Activated T-helper 2 cell treated with anti-CD3 and anti-CD28 coated beads, Interferon-gamma antibody, Interleukin-2, Interleukin-4, amounts not matched to agents 10 μg/mL and 5 μg/mL and 100 μg/mL, durations not matched to agents 14 hours and 24 hours and 36 hours (primary cell): ENCODE measurements at regions not wholly inside any gene's neighbourhood (a gene's known extent, or its start where the extent isn't known, plus 50 kb on each side); places are given as distances from the start of the nearest gene placed in this dataset.
"Not testable (repeated sequence)": the region's sequence is repeated elsewhere in the genome, so short reads cannot be mapped to it uniquely, and the experiment has no call there.

ENCODE experiments used
- DNase-seq: peaks from one replicate; pipeline ENCODE4 v3.0.0; 2021; ENCODE audit warnings: low spot score
- H3K27ac Mint-ChIP-seq: one replicate; pipeline ENCODE4 v1.8.0; 2021; ENCODE audit warnings: mixed read lengths
- H3K27me3 Mint-ChIP-seq: one replicate; pipeline ENCODE4 v1.8.0; 2021; ENCODE audit warnings: low read depth, mixed read lengths
- H3K36me3 Mint-ChIP-seq: one replicate; pipeline ENCODE4 v1.8.0; 2021; ENCODE audit warnings: low read depth, mixed read lengths
- H3K4me1 Mint-ChIP-seq: one replicate; pipeline ENCODE4 v1.8.0; 2021; ENCODE audit warnings: low read depth, mixed read lengths
- H3K4me3 Mint-ChIP-seq: one replicate; pipeline ENCODE4 v1.8.0; 2021; ENCODE audit warnings: low read depth, mild to moderate bottlenecking, moderate library complexity, mixed read lengths
- H3K9me3 Mint-ChIP-seq: one replicate; pipeline ENCODE4 v1.8.0; 2021; ENCODE audit warnings: mixed read lengths
- intact Hi-C: fragments of 100-400 bp; cut with micrococcal nuclease; formaldehyde crosslinking; loops from one replicate; pipeline ENCODE4 v1.15.1; 2023

- no peak for DNase-seq
- H3K27ac Mint-ChIP-seq = no peak overlapping the region
- H3K4me3 Mint-ChIP-seq = no peak overlapping the region
- intact Hi-C loops = no loop called here
- peaks cover 2% of the 10 kb centered on the region for H3K27me3 Mint-ChIP-seq
- H3K4me1 Mint-ChIP-seq = no peaks in the 10 kb centered on the region
- no peaks in the 10 kb centered on the region for H3K9me3 Mint-ChIP-seq
- no peaks in the 10 kb centered on the region for H3K36me3 Mint-ChIP-seq
These were observed 902.2 kb downstream of the BRD1 start for GRCh38 chr22:48925450-48925849.

- H3K27ac Mint-ChIP-seq = no peak overlapping the region
- DNase-seq = no peak
- intact Hi-C loops = no loop called here
- H3K27me3 Mint-ChIP-seq = no peaks in the 10 kb centered on the region
- H3K4me3 Mint-ChIP-seq = no peak overlapping the region
- H3K36me3 Mint-ChIP-seq = no peaks in the 10 kb centered on the region
- no peaks in the 10 kb centered on the region for H3K9me3 Mint-ChIP-seq
- H3K4me1 Mint-ChIP-seq = no peaks in the 10 kb centered on the region
These were observed 903.7 kb downstream of the BRD1 start for GRCh38 chr22:48923996-48924395.

- H3K27me3 Mint-ChIP-seq = no peaks in the 10 kb centered on the region
- no peak overlapping the region for H3K4me3 Mint-ChIP-seq
- no peak for DNase-seq
- no peaks in the 10 kb centered on the region for H3K9me3 Mint-ChIP-seq
- no peak overlapping the region for H3K27ac Mint-ChIP-seq
- H3K4me1 Mint-ChIP-seq = no peaks in the 10 kb centered on the region
- intact Hi-C loops = no loop called here
- H3K36me3 Mint-ChIP-seq = no peaks in the 10 kb centered on the region
These were observed 904.4 kb downstream of the BRD1 start for GRCh38 chr22:48923165-48923865.

- H3K4me3 Mint-ChIP-seq = no peak overlapping the region
- no peaks in the 10 kb centered on the region for H3K27me3 Mint-ChIP-seq
- peaks cover 4% of the 10 kb centered on the region for H3K9me3 Mint-ChIP-seq
- H3K36me3 Mint-ChIP-seq = no peaks in the 10 kb centered on the region
- H3K27ac Mint-ChIP-seq = no peak overlapping the region
- H3K4me1 Mint-ChIP-seq = no peaks in the 10 kb centered on the region
- intact Hi-C loops = no loop called here
- DNase-seq = no peak
These were observed 906.2 kb downstream of the BRD1 start for GRCh38 chr22:48921411-48921903.

- no peaks in the 10 kb centered on the region for H3K27me3 Mint-ChIP-seq
- H3K36me3 Mint-ChIP-seq = no peaks in the 10 kb centered on the region
- H3K27ac Mint-ChIP-seq = no peak overlapping the region
- intact Hi-C loops = no loop called here
- H3K4me1 Mint-ChIP-seq = no peaks in the 10 kb centered on the region
- no peak for DNase-seq
- no peak overlapping the region for H3K4me3 Mint-ChIP-seq
- peaks cover 4% of the 10 kb centered on the region for H3K9me3 Mint-ChIP-seq
These were observed 906.9 kb downstream of the BRD1 start for GRCh38 chr22:48920776-48921241.

GRCh38 chr22:48919851-48920589, 907.7 kb downstream of the BRD1 start:
- no peak for DNase-seq

GRCh38 chr22:48919187-48919590, 908.5 kb downstream of the BRD1 start:
- Mint-ChIP-seq H3K27me3 (peaks cover 9% of the 10 kb centered on the region), H3K4me3 (no peak overlapping the region), H3K36me3 (no peaks in the 10 kb centered on the region), H3K9me3 (peaks cover 13% of the 10 kb centered on the region), H3K27ac (no peak overlapping the region), H3K4me1 (no peaks in the 10 kb centered on the region)
- no peak for DNase-seq
- intact Hi-C loops = no loop called here

More at GRCh38 chr22:48919851-48920589, 907.7 kb downstream of the BRD1 start:
- Mint-ChIP-seq H3K9me3 (peaks cover 5% of the 10 kb centered on the region), H3K27ac (no peak overlapping the region), H3K27me3 (peaks cover 2% of the 10 kb centered on the region), H3K4me1 (no peaks in the 10 kb centered on the region), H3K36me3 (no peaks in the 10 kb centered on the region), H3K4me3 (no peak overlapping the region)
- intact Hi-C loops = no loop called here

GRCh38 chr22:48918585-48919186, 909.0 kb downstream of the BRD1 start:
- Mint-ChIP-seq H3K27me3 (peaks cover 9% of the 10 kb centered on the region), H3K4me1 (no peaks in the 10 kb centered on the region), H3K36me3 (no peaks in the 10 kb centered on the region), H3K9me3 (peaks cover 14% of the 10 kb centered on the region), H3K4me3 (no peak overlapping the region), H3K27ac (no peak overlapping the region)
- no peak for DNase-seq
- intact Hi-C loops = no loop called here

GRCh38 chr22:48912356-48913066, 915.2 kb downstream of the BRD1 start:
- H3K36me3 Mint-ChIP-seq, H3K27ac Mint-ChIP-seq, H3K4me3 Mint-ChIP-seq, DNase-seq, H3K4me1 Mint-ChIP-seq, intact Hi-C loops: not testable (repeated sequence)
- Mint-ChIP-seq H3K9me3 (peaks cover 19% of the 10 kb centered on the region), H3K27me3 (peaks cover 16% of the 10 kb centered on the region)

GRCh38 chr22:48911647-48912046, 916.0 kb downstream of the BRD1 start:
- H3K36me3 Mint-ChIP-seq, H3K4me1 Mint-ChIP-seq, DNase-seq, H3K4me3 Mint-ChIP-seq, H3K27ac Mint-ChIP-seq, intact Hi-C loops: not testable (repeated sequence)
- H3K27me3 Mint-ChIP-seq = peaks cover 16% of the 10 kb centered on the region
- peaks cover 15% of the 10 kb centered on the region for H3K9me3 Mint-ChIP-seq

- not testable (repeated sequence) for H3K27ac Mint-ChIP-seq, H3K4me3 Mint-ChIP-seq
These were observed 916.6 kb downstream of the BRD1 start for GRCh38 chr22:48911067-48911466.

GRCh38 chr22:48908547-48908946, 919.1 kb downstream of the BRD1 start:
- H3K27ac Mint-ChIP-seq = no peak overlapping the region
- H3K4me1 Mint-ChIP-seq = no peaks in the 10 kb centered on the region
- H3K9me3 Mint-ChIP-seq = peaks cover 5% of the 10 kb centered on the region
- intact Hi-C loops = no loop called here
- H3K27me3 Mint-ChIP-seq = peaks cover 6% of the 10 kb centered on the region
- no peak for DNase-seq
- H3K36me3 Mint-ChIP-seq = no peaks in the 10 kb centered on the region
- no peak overlapping the region for H3K4me3 Mint-ChIP-seq

More at GRCh38 chr22:48911067-48911466, 916.6 kb downstream of the BRD1 start:
- DNase-seq, H3K4me1 Mint-ChIP-seq, H3K36me3 Mint-ChIP-seq, intact Hi-C loops: not testable (repeated sequence)
- H3K9me3 Mint-ChIP-seq = peaks cover 15% of the 10 kb centered on the region
- peaks cover 16% of the 10 kb centered on the region for H3K27me3 Mint-ChIP-seq
